ENCODE measurements at regions not wholly inside any gene's neighbourhood (a gene's known extent, or its start where the extent isn't known, plus 50 kb on each side); places are given as distances from the start of the nearest gene placed in this dataset.
"Not testable (repeated sequence)": the region's sequence is repeated elsewhere in the genome, so short reads cannot be mapped to it uniquely, and the experiment has no call there.

DNA sequence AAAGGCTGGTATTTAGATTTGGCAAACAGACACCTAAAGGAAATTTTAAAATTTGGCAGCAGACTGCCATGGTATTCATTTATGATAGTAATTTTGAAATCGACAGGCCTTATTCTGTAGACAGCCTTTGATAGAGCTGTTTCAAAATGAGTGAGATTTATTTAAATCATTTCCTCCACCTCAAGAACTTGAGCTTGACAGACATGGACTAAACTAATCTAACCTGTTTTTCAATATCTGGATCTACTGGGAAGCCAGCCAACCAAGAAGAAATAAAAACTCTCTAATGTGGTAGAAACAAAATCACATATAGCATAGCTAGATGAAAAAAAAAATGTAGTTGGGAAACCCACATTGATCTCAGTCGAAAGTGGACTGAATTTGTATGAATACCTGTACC, 56.9 kb upstream of the RASA1 start:
- no peak for DNase-seq

DNA sequence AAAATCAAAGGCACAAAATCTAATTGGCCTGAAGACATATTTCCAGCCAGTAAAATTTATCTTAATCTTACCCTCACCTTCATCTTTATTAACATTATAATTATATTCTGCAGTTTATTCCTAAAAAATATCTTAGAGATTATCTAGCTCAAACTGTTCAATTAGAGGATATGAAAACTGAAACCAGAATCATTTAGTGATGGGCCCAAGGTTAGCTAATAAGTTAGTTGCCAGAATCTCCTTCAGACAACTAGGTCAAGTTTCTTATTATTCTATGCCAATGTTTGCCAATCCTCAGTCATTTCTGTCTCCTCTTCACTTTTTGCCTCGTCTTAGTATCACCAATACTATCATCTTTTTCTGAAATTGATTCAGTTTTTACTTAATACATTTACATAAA, 56.0 kb upstream of the RASA1 start:
- DNase-seq: no peak

DNA sequence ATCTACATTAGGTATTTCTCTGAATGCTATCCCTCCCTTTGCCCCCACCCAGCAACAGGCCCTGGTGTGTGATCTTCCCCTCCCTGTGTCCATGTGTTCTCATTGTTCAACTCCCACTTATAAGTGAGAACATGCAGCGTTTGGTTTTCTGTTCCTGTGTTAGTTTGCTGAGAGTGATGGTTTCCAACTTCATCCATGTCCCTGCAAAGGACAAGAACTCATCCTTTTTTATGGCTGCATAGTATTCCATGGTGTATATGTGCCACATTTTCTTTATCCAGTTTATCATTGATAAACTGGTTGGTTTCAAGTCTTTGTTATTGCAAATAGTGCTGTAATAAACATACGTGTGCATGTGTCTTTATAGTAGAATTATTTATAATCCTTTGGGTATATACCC, 55.5 kb upstream of the RASA1 start:
- DNase-seq: not testable (repeated sequence)

DNA sequence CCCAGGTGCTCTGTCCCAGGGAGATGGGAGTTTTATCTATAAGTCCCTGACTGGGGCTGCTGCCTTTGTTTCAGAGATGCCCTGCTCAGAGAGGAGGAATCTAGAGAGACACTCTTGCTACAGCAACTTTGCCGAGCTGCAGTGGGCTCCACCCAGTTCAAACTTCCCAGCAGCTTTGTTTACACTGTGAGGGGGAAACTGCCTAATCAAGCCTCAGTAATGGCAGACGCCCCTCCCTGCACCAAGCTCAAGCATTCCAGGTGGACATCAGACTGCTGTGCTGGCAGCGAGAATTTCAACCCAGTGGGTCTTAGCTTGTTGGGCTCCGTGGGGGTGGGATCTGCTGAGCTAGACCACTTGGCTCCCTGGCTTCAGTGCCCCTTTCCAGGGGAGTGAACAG, 50.2 kb upstream of the RASA1 start:
- not testable (repeated sequence) for DNase-seq

Measured in inflammatory macrophage (primary cell).